Natural killer cell (primary cell): ENCODE measurements at regions not wholly inside any gene's neighbourhood (a gene's known extent, or its start where the extent isn't known, plus 50 kb on each side); places are given as distances from the start of the nearest gene placed in this dataset.

Experiments used
- ATAC-seq, 3 donors: fragments of 150-1000 bp in 2 of 3; fragments of 200-7000 bp in 1 of 3; cut with Tn5 transposase; 1 replicate in 1 of 3; 2 replicates in 2 of 3; pipeline ENCODE4 v1.10.0; 2021; ENCODE audit warnings: mild to moderate bottlenecking in 2 of 3, moderate library complexity in 2 of 3
- DNase-seq, 2 donors: peaks; one replicate each; pipeline versions ENCODE4 v3.0.0 to v3.0.0-alpha.2; 2013 to 2021; ENCODE audit warnings: mixed read lengths in 1 of 2
- H3K27ac ChIP-seq: one replicate; pipeline ENCODE4 v1.5.1; 2013; ENCODE audit warnings: mild to moderate bottlenecking, low read length
- H3K27me3 ChIP-seq: one replicate; pipeline ENCODE4 v1.6.1; 2013; ENCODE audit warnings: low read length; ENCODE audit not compliant: control insufficient read depth, insufficient read depth
- H3K36me3 ChIP-seq: one replicate; pipeline ENCODE4 v1.6.1; 2013; ENCODE audit warnings: low read length; ENCODE audit not compliant: control insufficient read depth, insufficient read depth
- H3K4me1 ChIP-seq: one replicate; pipeline ENCODE4 v1.6.1; 2013; ENCODE audit warnings: low read length; ENCODE audit not compliant: control insufficient read depth, insufficient read depth
- H3K4me3 ChIP-seq: one replicate; pipeline ENCODE4 v1.5.1; 2013; ENCODE audit warnings: low read length
- H3K9me3 ChIP-seq: one replicate; pipeline ENCODE4 v1.6.1; 2013; ENCODE audit warnings: low read length; ENCODE audit not compliant: control insufficient read depth, insufficient read depth
- H3K27ac Mint-ChIP-seq, 2 donors: one replicate each; pipeline ENCODE4 v1.8.0; 2022; ENCODE audit warnings: mild to moderate bottlenecking in 2 of 2, mixed read lengths in 2 of 2, moderate library complexity in 1 of 2
- H3K27me3 Mint-ChIP-seq, 2 donors: one replicate each; pipeline ENCODE4 v1.8.0; 2022; ENCODE audit warnings: low read depth in 2 of 2, mixed read lengths in 2 of 2
- H3K36me3 Mint-ChIP-seq: one replicate; pipeline ENCODE4 v1.8.0; 2022; ENCODE audit warnings: mixed read lengths
- H3K4me1 Mint-ChIP-seq, 2 donors: one replicate each; pipeline ENCODE4 v1.8.0; 2022; ENCODE audit warnings: mixed read lengths in 2 of 2
- H3K4me3 Mint-ChIP-seq: one replicate; pipeline ENCODE4 v1.8.0; 2022; ENCODE audit warnings: mild to moderate bottlenecking, moderate library complexity, mixed read lengths
- H3K9me3 Mint-ChIP-seq, 2 donors: one replicate each; pipeline ENCODE4 v1.8.0; 2022; ENCODE audit warnings: mixed read lengths in 2 of 2
- WGBS: methylation state at CpG from one replicate; pipeline ENCODE4 v1.1.7; 2013; ENCODE audit warnings: missing lambda C conversion rate; ENCODE audit not compliant: insufficient coverage; 5-methylcytosine and 5-hydroxymethylcytosine counted together
- intact Hi-C: fragments of 100-400 bp; cut with micrococcal nuclease; formaldehyde crosslinking; loops from one replicate; pipeline ENCODE4 v1.14.2; 2022
- TF ChIP-seq, protein P1 (sequence below): fragments of 200-600 bp; IDR thresholded peaks from one replicate; pipeline ENCODE4 v1.8.0; 2022; ENCODE audit warnings: antibody characterized with exemption

DNA sequence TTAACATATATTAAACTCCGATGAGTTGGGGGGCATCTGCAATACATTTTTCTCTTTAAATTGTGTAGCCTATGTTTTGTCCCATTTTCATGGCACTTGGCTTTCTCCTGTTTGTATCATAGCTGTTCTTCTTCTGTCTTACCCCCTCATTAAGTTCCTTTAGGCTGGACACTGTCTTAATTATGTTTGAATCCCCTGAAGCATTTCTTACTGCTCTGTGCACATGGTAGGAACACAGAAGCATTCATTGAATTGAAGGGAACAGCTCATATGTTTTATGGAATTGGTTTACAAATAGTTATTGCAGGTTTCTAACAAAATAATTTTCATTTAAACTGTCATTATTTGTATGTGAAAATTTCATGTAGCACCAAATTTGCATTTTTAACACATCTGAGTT lies 176.8 kb downstream of the TANC2 start:
- Histone ChIP-seq H3K27ac (no peak overlapping the region), H3K27me3 (no peaks in the 10 kb centered on the region), H3K4me1 (no peaks in the 10 kb centered on the region), H3K4me3 (no peak overlapping the region), H3K36me3 (no peaks in the 10 kb centered on the region), H3K9me3 (no peaks in the 10 kb centered on the region)
- Mint-ChIP-seq H3K27ac (no peak overlapping the region), H3K27me3 (no peaks in the 10 kb centered on the region), H3K4me1 (peaks cover 9 to 13% of the 10 kb centered on the region in 2 donors), H3K4me3 (no peak overlapping the region), H3K36me3 (no peaks in the 10 kb centered on the region), H3K9me3 (no peaks in the 10 kb centered on the region)
- ATAC-seq (no peak), DNase-seq (no peak)
- TF ChIP-seq, protein P1, sequence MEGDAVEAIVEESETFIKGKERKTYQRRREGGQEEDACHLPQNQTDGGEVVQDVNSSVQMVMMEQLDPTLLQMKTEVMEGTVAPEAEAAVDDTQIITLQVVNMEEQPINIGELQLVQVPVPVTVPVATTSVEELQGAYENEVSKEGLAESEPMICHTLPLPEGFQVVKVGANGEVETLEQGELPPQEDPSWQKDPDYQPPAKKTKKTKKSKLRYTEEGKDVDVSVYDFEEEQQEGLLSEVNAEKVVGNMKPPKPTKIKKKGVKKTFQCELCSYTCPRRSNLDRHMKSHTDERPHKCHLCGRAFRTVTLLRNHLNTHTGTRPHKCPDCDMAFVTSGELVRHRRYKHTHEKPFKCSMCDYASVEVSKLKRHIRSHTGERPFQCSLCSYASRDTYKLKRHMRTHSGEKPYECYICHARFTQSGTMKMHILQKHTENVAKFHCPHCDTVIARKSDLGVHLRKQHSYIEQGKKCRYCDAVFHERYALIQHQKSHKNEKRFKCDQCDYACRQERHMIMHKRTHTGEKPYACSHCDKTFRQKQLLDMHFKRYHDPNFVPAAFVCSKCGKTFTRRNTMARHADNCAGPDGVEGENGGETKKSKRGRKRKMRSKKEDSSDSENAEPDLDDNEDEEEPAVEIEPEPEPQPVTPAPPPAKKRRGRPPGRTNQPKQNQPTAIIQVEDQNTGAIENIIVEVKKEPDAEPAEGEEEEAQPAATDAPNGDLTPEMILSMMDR: no peak
- 100% methylated on average over 1 of the region's 1 CpG for WGBS
- intact Hi-C loops: no loop called here

DNA sequence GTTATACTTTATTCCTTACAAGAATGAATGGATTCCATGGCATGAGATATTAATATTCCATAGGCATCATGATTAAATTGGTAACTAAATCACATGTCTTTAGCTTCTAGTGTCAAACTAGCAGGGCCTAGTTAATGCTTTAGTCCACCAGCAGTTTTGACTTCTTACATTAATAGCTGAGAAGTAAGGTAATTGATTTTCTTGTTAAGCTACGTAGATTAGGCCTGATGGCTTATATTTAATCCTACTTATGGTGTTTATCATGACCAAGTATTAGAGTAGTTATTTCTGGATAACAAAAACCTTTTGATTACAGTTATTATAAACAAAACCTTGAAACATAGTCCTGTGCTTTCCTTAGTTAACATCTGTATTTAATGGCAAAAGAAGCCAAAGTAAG lies 184.5 kb downstream of the TANC2 start:
- no peaks in the 10 kb centered on the region for H3K36me3 Mint-ChIP-seq
- no peak for ATAC-seq
- H3K4me3 ChIP-seq: no peak overlapping the region
- TF ChIP-seq, protein P1: no peak
- H3K4me1 Mint-ChIP-seq: peaks cover 0 to 12% of the 10 kb centered on the region in 2 donors
- no peaks in the 10 kb centered on the region for H3K9me3 Mint-ChIP-seq
- no peaks in the 10 kb centered on the region for H3K36me3 ChIP-seq
- H3K4me3 Mint-ChIP-seq: no peak overlapping the region
- H3K27me3 ChIP-seq: no peaks in the 10 kb centered on the region
- H3K9me3 ChIP-seq: no peaks in the 10 kb centered on the region
- no peak overlapping the region for H3K27ac ChIP-seq
- intact Hi-C loops: no loop called here
- no CpG with 5 or more reads among the region's 1 CpG for WGBS
- H3K27me3 Mint-ChIP-seq: no peaks in the 10 kb centered on the region
- DNase-seq: no peak
- H3K27ac Mint-ChIP-seq: no peak overlapping the region
- no peaks in the 10 kb centered on the region for H3K4me1 ChIP-seq

DNA sequence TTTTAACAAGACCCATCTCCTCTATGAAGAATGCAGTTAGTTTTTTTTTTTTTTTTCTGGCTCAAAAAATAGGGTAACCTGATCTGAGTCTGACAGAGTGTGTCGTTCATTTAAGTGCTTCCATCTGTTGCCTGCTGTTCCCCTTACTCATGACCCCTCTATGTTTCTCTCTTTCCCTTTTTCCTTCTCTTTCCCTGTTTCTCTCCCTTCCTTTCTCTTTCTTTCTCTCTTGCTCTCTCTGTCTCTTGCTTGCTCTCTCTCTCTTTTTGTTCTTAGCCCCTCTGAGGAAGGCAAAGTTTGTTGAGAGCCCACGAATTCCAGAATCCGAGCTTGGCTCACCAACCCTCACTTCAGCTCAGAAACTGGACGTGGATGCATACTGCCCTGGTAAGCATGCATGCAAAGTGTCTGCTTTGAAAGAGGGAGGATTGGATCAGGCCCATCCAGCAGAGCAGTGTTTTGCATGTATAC lies 185.0 kb downstream of the TANC2 start:
- Histone ChIP-seq H3K36me3 (no peaks in the 10 kb centered on the region), H3K27me3 (no peaks in the 10 kb centered on the region), H3K4me3 (no peak overlapping the region), H3K27ac (no peak overlapping the region), H3K4me1 (no peaks in the 10 kb centered on the region), H3K9me3 (no peaks in the 10 kb centered on the region)
- ATAC-seq: no peak
- Mint-ChIP-seq H3K27ac (no peak overlapping the region), H3K27me3 (no peaks in the 10 kb centered on the region), H3K9me3 (no peaks in the 10 kb centered on the region), H3K36me3 (no peaks in the 10 kb centered on the region), H3K4me1 (peaks cover 0 to 13% of the 10 kb centered on the region in 2 donors), H3K4me3 (no peak overlapping the region)
- TF ChIP-seq, protein P1: no peak
- 93% methylated on average over 4 of the region's 4 CpGs for WGBS
- DNase-seq: no peak
- intact Hi-C loops: no loop called here

DNA sequence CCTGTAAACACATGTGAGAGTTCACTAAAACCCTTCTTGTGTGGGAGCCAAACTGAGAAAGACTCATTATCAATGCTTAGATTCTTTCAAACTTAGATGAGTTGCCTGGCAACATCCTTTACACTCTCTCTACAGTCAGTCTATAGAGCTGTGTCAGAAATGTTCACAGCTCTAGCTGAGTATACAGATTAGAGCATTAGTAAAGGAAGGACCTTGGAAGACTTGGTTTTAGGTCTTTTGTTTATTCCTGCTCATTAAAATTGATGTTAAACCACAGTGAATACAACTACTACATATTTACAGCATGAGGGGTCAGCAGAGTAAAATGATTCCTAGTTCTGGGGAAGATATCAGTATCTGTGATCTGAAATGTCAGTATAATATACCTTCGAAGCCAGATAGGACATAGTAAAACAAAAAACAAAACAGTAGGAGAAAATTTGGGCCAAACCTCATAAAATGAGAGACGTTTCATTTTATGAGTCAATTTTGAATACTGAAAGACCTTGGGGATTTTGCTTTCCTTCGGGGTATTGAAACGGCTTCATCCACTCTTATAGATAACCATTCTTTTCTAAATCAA lies 186.0 kb downstream of the TANC2 start:
- Histone ChIP-seq H3K36me3 (no peaks in the 10 kb centered on the region), H3K4me1 (peaks cover 3% of the 10 kb centered on the region), H3K4me3 (no peak overlapping the region), H3K27me3 (no peaks in the 10 kb centered on the region), H3K9me3 (no peaks in the 10 kb centered on the region), H3K27ac (no peak overlapping the region)
- TF ChIP-seq, protein P1: no peak
- intact Hi-C loops: no loop called here
- H3K27me3 Mint-ChIP-seq: no peaks in the 10 kb centered on the region
- H3K4me1 Mint-ChIP-seq: peaks cover 4 to 17% of the 10 kb centered on the region in 2 donors
- ATAC-seq (no peak), DNase-seq (no peak)
- no peak overlapping the region for H3K27ac Mint-ChIP-seq
- no peaks in the 10 kb centered on the region for H3K9me3 Mint-ChIP-seq
- WGBS: 96% methylated on average over 4 of the region's 4 CpGs
- H3K4me3 Mint-ChIP-seq: no peak overlapping the region
- no peaks in the 10 kb centered on the region for H3K36me3 Mint-ChIP-seq
